GM12878 (cell line): ENCODE measurements at regions not wholly inside any gene's neighbourhood (a gene's known extent, or its start where the extent isn't known, plus 50 kb on each side); places are given as distances from the start of the nearest gene placed in this dataset.

ENCODE experiments used
- ATAC-seq: fragments of 200-7000 bp; cut with Tn5 transposase; 3 replicates; pipeline ENCODE4 v1.9.1; 2020; ENCODE audit warnings: mild to moderate bottlenecking, moderate library complexity
- BruUV-seq: library from RNA; stranded (reverse); fragments of 400-500 nt; replicated peaks from 2 replicates; lab custom pipeline; 2021; lab: Mats Ljungman, UMichigan
- CTCF ChIA-PET: fragments of 300-600 bp; sonication (Branson Sonifier 250); formaldehyde crosslinking; extraction: SDS; loops from one replicate; lab custom pipeline; 2021; ENCODE audit warnings: inconsistent platforms; lab: Yijun Ruan, JAX
- POLR2A ChIA-PET: fragments of 350-600 bp; formaldehyde crosslinking; extraction: SDS; loops from one replicate; lab custom pipeline; 2021; ENCODE audit warnings: inconsistent platforms; lab: Charles Lee
- RAD21 ChIA-PET: fragments of 300-600 bp; sonication (Branson Sonifier 250); formaldehyde crosslinking; loops from one replicate; lab custom pipeline; 2023; ENCODE audit warnings: antibody characterized with exemption; ENCODE audit not compliant: unreplicated experiment; lab: Charles Lee
- SMC1A ChIA-PET: fragments of 300-600 bp; sonication (Branson Sonifier 250); formaldehyde crosslinking; loops from one replicate; lab custom pipeline; 2023; ENCODE audit not compliant: unreplicated experiment, uncharacterized antibody; lab: Charles Lee
- DNase-seq: peaks from one replicate; pipeline ENCODE4 v3.0.0-alpha.2; 2011; ENCODE audit warnings: low read depth, low spot score
- FAIRE-seq: peaks from 3 replicates; lab custom pipeline; 2011; peaks lifted over from hg19 to GRCh38; lab: Jason Lieb, UNC
- H2AFZ ChIP-seq: 2 replicates; pipeline ENCODE4 v1.6.0; 2011; ENCODE audit warnings: low read depth, low read length, control low read depth; ENCODE audit not compliant: control insufficient read depth
- H3K27ac ChIP-seq: 2 replicates; pipeline ENCODE4 v1.5.1; 2011; ENCODE audit warnings: control low read depth; ENCODE audit not compliant: control insufficient read depth, insufficient read depth
- H3K27me3 ChIP-seq, 2 experiments: replicated peaks in 1 of 2; 2 replicates each; pipeline versions ENCODE4 v1.6.0 to v1.6.1; 2011; ENCODE audit warnings: low read length in 1 of 2; ENCODE audit not compliant: control insufficient read depth in 2 of 2, insufficient read depth in 2 of 2
- H3K36me3 ChIP-seq, 2 experiments: 2 replicates each; pipeline ENCODE4 v1.5.1; 2011; ENCODE audit warnings: low read length in 1 of 2; ENCODE audit not compliant: control insufficient read depth in 2 of 2, insufficient read depth in 2 of 2
- H3K4me1 ChIP-seq: 2 replicates; pipeline ENCODE4 v1.6.1; 2011; ENCODE audit warnings: mild to moderate bottlenecking, low read length, moderate library complexity, mixed read lengths; ENCODE audit not compliant: control insufficient read depth, insufficient read depth
- H3K4me2 ChIP-seq: 2 replicates; pipeline ENCODE4 v1.6.0; 2011; ENCODE audit warnings: control low read depth; ENCODE audit not compliant: control insufficient read depth, insufficient read depth
- H3K4me3 ChIP-seq: fragments of 200-600 bp; sonication (generic); 2 replicates; pipeline ENCODE4 v1.5.1; 2016
- H3K79me2 ChIP-seq: 2 replicates; pipeline ENCODE4 v1.6.0; 2011; ENCODE audit warnings: low read length; ENCODE audit not compliant: control insufficient read depth, insufficient read depth
- H3K9ac ChIP-seq: 2 replicates; pipeline ENCODE4 v1.8.0; 2011; ENCODE audit warnings: low read length, control low read depth, mixed read lengths; ENCODE audit not compliant: control insufficient read depth, insufficient read depth
- H3K9me3 ChIP-seq: replicated peaks from 3 replicates; pipeline ENCODE4 v1.5.1; 2011; ENCODE audit warnings: mild to moderate bottlenecking, low read length; ENCODE audit not compliant: control insufficient read depth, insufficient read depth
- H4K20me1 ChIP-seq: 2 replicates; pipeline ENCODE4 v1.6.0; 2011; ENCODE audit not compliant: control insufficient read depth, insufficient read depth
- ATF7 ChIP-seq: fragments of 450-650 bp; IDR thresholded peaks from 2 replicates; pipeline ENCODE4 v1.6.1; 2016; ENCODE audit warnings: low read depth, mild to moderate bottlenecking
- BHLHE40 ChIP-seq, 2 experiments: fragments of 450-650 bp in 1 of 2; IDR thresholded peaks; 2 replicates each; pipeline ENCODE4 v1.6.1; 2011 to 2017; ENCODE audit warnings: low read depth in 2 of 2, borderline replicate concordance in 1 of 2, improper control_type of control experiment in 1 of 2, low read length in 1 of 2, mild to moderate bottlenecking in 1 of 2
- ETV6 ChIP-seq, 2 experiments: fragments of 450-650 bp in 1 of 2; IDR thresholded peaks in 1 of 2; conservative IDR thresholded peaks in 1 of 2; 2 replicates each; pipeline ENCODE4 v1.6.1; 2014; ENCODE audit warnings: antibody characterized with exemption in 1 of 2, borderline replicate concordance in 1 of 2, low read depth in 1 of 2, mild to moderate bottlenecking in 1 of 2, moderate library complexity in 1 of 2
- HDAC2 ChIP-seq: fragments of 200-600 bp; sonication (generic); IDR thresholded peaks from 2 replicates; pipeline ENCODE4 v1.6.1; 2017
- HDAC6 ChIP-seq: fragments of 200-600 bp; sonication (generic); IDR thresholded peaks from one replicate; pipeline ENCODE4 v1.8.0; 2017; ENCODE audit warnings: antibody characterized with exemption; ENCODE audit not compliant: unreplicated experiment
- MTA2 ChIP-seq: fragments of 450-650 bp; IDR thresholded peaks from 2 replicates; pipeline ENCODE4 v1.6.1; 2016; ENCODE audit warnings: low read depth, mild to moderate bottlenecking, moderate library complexity
- NFXL1 ChIP-seq: fragments of 450-650 bp; IDR thresholded peaks from 2 replicates; pipeline ENCODE4 v1.6.1; 2017; ENCODE audit warnings: antibody characterized with exemption, mild to moderate bottlenecking, borderline replicate concordance
- NFYB ChIP-seq: IDR thresholded peaks from 2 replicates; pipeline ENCODE4 v1.6.1; 2011; ENCODE audit warnings: low read depth, mild to moderate bottlenecking, low read length, improper control_type of control experiment, moderate library complexity; ENCODE audit not compliant: insufficient read depth
- NR2C1 ChIP-seq: fragments of 450-650 bp; IDR thresholded peaks from 2 replicates; pipeline ENCODE4 v1.6.1; 2017; ENCODE audit warnings: antibody characterized with exemption, mild to moderate bottlenecking, moderate library complexity
- NR2F1 ChIP-seq: fragments of 450-650 bp; conservative IDR thresholded peaks from 2 replicates; pipeline ENCODE4 v1.6.1; 2017; ENCODE audit warnings: mild to moderate bottlenecking
- NRF1 ChIP-seq: conservative IDR thresholded peaks from 2 replicates; pipeline ENCODE4 v1.6.1; 2011; ENCODE audit warnings: mild to moderate bottlenecking, low read depth, low read length, improper control_type of control experiment
- SMC3 ChIP-seq: IDR thresholded peaks from 2 replicates; pipeline ENCODE4 v1.6.1; 2011; ENCODE audit warnings: low read length, improper control_type of control experiment, borderline replicate concordance
- SPI1 ChIP-seq: IDR thresholded peaks from 2 replicates; pipeline ENCODE4 v1.6.1; 2011; ENCODE audit warnings: low read depth, mild to moderate bottlenecking, low read length, moderate library complexity, borderline replicate concordance; ENCODE audit not compliant: insufficient read depth
- STAT3 ChIP-seq: IDR thresholded peaks from 2 replicates; pipeline ENCODE4 v1.6.1; 2011; ENCODE audit warnings: low read depth, low read length, improper control_type of control experiment
- TBL1XR1 ChIP-seq: IDR thresholded peaks from 2 replicates; pipeline ENCODE4 v1.6.1; 2012; ENCODE audit warnings: low read depth, low read length, improper control_type of control experiment
- ZZZ3 ChIP-seq: IDR thresholded peaks from 2 replicates; pipeline ENCODE4 v1.6.1; 2011; ENCODE audit warnings: low read depth; ENCODE audit not compliant: control insufficient read depth, insufficient read length
- WGBS: methylation state at CpG from one replicate; pipeline ENCODE4 v1.1.6; 2016; ENCODE audit warnings: low lambda C conversion rate; ENCODE audit not compliant: insufficient replicate concordance, insufficient coverage; ENCODE audit errors: missing lambda C conversion rate; 5-methylcytosine and 5-hydroxymethylcytosine counted together
- in situ Hi-C: fragments of 300-500 bp; cut with MboI; formaldehyde crosslinking; loops from 9 replicates; pipeline ENCODE4 v1.14.3; 2018; ENCODE audit warnings: mixed read lengths
- intact Hi-C: fragments of 100-400 bp; cut with micrococcal nuclease; formaldehyde crosslinking; loops from one replicate; pipeline ENCODE4 v1.14.2; 2022; ENCODE audit not compliant: unreplicated experiment
- TF ChIP-seq, protein P1 (sequence below): IDR thresholded peaks from 2 replicates; pipeline ENCODE4 v1.6.1; 2012; ENCODE audit warnings: low read depth, low read length, improper control_type of control experiment
- TF ChIP-seq, protein P2 (sequence below): fragments of 450-650 bp; formaldehyde crosslinking; IDR thresholded peaks from 2 replicates; pipeline ENCODE4 v1.4.0; 2022; ENCODE audit warnings: mild to moderate bottlenecking, moderate library complexity
- TF ChIP-seq, protein P3 (sequence below): fragments of 450-650 bp; IDR thresholded peaks from 2 replicates; pipeline ENCODE4 v1.6.1; 2016; ENCODE audit warnings: mild to moderate bottlenecking

DNA sequence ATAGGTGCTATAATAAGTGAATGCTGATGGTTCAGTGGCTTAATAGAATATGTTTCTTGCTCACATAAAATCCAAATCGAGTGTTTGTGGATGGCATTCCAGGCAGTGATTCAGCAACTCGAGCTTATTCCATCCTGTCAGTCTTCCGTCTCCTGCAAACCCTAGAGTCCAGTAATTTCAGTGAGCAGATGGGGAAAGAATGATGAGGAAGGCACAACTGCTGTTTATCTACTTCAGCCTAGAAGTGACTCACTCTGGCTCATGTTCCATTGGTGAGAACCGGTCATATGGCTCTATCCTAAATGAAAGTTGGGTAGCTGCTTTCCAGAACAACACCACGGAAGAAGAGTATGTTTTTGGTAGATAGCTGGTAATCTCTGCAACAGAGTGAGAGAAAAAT is 421.8 kb upstream of the PDE3A start:
- Histone ChIP-seq H3K27me3 (no peaks in the 10 kb centered on the region), H3K27ac (no peak overlapping the region), H3K9ac (no peak overlapping the region), H2AFZ (no peak overlapping the region), H4K20me1 (no peaks in the 10 kb centered on the region), H3K36me3 (no peaks in the 10 kb centered on the region), H3K4me2 (no peak overlapping the region), H3K4me1 (no peaks in the 10 kb centered on the region), H3K4me3 (no peak overlapping the region), H3K79me2 (no peaks in the 10 kb centered on the region), H3K9me3 (no peaks in the 10 kb centered on the region)
- WGBS: 30% methylated on average over 5 of the region's 5 CpGs
- CTCF ChIA-PET: no interaction called here
- no peak for FAIRE-seq
- BruUV-seq: no TSS peak
- RAD21 ChIA-PET: no interaction called here
- SMC1A ChIA-PET: interaction anchor here (0.9 to 1.1 kb wide), 2 partner anchors 30 to 80 kb away, joined by 3 to 7 read pairs; no protein-coding TSS in a partner anchor
- in situ Hi-C loops (no loop called here), intact Hi-C loops (no loop called here)
- POLR2A ChIA-PET: no interaction called here
- ATAC-seq: no peak
- DNase-seq: no peak
- TF ChIP-seq SPI1 (no peak), NR2F1 (no peak), NRF1 (no peak), ZZZ3 (no peak), MTA2 (no peak), HDAC6 (no peak), ETV6 (conservative IDR thresholded peaks at IDR 0.05 in 1 of 2, IDR thresholded peaks at IDR 0.05 in 1 of 2; ENCODE audit: borderline replicate concordance in 1 of 2, low read depth in 1 of 2) (no peak), NR2C1 (no peak), SMC3 (no peak), NFXL1 (no peak), STAT3 (no peak), BHLHE40 (IDR thresholded peaks at IDR 0.05; ENCODE audit: borderline replicate concordance in 1 of 2, low read depth in 2 of 2, low read length in 1 of 2) (no peak), ATF7 (no peak), NFYB (no peak), HDAC2 (no peak), TBL1XR1 (no peak)
- TF ChIP-seq, protein P1, sequence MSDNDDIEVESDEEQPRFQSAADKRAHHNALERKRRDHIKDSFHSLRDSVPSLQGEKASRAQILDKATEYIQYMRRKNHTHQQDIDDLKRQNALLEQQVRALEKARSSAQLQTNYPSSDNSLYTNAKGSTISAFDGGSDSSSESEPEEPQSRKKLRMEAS: no peak
- TF ChIP-seq, protein P2, sequence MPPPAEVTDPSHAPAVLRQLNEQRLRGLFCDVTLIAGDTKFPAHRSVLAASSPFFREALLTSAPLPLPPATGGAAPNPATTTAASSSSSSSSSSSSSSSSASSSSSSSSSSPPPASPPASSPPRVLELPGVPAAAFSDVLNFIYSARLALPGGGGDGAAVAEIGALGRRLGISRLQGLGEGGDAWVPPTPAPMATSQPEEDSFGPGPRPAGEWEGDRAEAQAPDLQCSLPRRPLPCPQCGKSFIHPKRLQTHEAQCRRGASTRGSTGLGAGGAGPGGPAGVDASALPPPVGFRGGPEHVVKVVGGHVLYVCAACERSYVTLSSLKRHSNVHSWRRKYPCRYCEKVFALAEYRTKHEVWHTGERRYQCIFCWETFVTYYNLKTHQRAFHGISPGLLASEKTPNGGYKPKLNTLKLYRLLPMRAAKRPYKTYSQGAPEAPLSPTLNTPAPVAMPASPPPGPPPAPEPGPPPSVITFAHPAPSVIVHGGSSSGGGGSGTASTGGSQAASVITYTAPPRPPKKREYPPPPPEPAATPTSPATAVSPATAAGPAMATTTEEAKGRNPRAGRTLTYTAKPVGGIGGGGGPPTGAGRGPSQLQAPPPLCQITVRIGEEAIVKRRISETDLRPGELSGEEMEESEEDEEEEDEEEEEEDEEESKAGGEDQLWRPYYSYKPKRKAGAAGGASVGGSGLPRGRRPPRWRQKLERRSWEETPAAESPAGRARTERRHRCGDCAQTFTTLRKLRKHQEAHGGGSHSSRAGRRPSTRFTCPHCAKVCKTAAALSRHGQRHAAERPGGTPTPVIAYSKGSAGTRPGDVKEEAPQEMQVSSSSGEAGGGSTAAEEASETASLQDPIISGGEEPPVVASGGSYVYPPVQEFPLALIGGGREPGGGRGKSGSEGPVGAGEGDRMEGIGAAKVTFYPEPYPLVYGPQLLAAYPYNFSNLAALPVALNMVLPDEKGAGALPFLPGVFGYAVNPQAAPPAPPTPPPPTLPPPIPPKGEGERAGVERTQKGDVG: no peak
- TF ChIP-seq, protein P3, sequence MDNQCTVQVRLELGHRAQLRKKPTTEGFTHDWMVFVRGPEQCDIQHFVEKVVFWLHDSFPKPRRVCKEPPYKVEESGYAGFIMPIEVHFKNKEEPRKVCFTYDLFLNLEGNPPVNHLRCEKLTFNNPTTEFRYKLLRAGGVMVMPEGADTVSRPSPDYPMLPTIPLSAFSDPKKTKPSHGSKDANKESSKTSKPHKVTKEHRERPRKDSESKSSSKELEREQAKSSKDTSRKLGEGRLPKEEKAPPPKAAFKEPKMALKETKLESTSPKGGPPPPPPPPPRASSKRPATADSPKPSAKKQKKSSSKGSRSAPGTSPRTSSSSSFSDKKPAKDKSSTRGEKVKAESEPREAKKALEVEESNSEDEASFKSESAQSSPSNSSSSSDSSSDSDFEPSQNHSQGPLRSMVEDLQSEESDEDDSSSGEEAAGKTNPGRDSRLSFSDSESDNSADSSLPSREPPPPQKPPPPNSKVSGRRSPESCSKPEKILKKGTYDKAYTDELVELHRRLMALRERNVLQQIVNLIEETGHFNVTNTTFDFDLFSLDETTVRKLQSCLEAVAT: no peak
